ENCODE measurements at regions not wholly inside any gene's neighbourhood (a gene's known extent, or its start where the extent isn't known, plus 50 kb on each side); places are given as distances from the start of the nearest gene placed in this dataset.

GRCh38 chr4:57490520-57491255 lies 380.5 kb upstream of the IGFBP7 start:
- no peak for DNase-seq (ENCODE audit: low read depth)

- no peak for DNase-seq (ENCODE audit: low read depth)
Observed at GRCh38 chr4:57488366-57489162, 378.4 kb upstream of the IGFBP7 start.

GRCh38 chr4:57475424-57475823 lies 365.2 kb upstream of the IGFBP7 start:
- no peak for DNase-seq (ENCODE audit: low read depth)

- no peak for DNase-seq (ENCODE audit: low read depth)
Observed at GRCh38 chr4:57465321-57466056, 355.3 kb upstream of the IGFBP7 start.

GRCh38 chr4:57462843-57463242 lies 352.7 kb upstream of the IGFBP7 start:
- DNase-seq (ENCODE audit: low read depth): no peak

- DNase-seq (ENCODE audit: low read depth): no peak
Observed at GRCh38 chr4:57460967-57461366, 350.8 kb upstream of the IGFBP7 start.

- no peak for DNase-seq (ENCODE audit: low read depth)
Observed at GRCh38 chr4:57448901-57449300, 338.7 kb upstream of the IGFBP7 start.

- no peak for DNase-seq (ENCODE audit: low read depth)
Observed at GRCh38 chr4:57448452-57448851, 338.3 kb upstream of the IGFBP7 start.

GRCh38 chr4:57446266-57446665 lies 336.1 kb upstream of the IGFBP7 start:
- no peak for DNase-seq (ENCODE audit: low read depth)

- no peak for DNase-seq (ENCODE audit: low read depth)
Observed at GRCh38 chr4:57445686-57446085, 335.5 kb upstream of the IGFBP7 start.

GRCh38 chr4:57444671-57445070 lies 334.5 kb upstream of the IGFBP7 start:
- no peak for DNase-seq (ENCODE audit: low read depth)

GRCh38 chr4:57443787-57444186 lies 333.6 kb upstream of the IGFBP7 start:
- DNase-seq (ENCODE audit: low read depth): no peak

GRCh38 chr4:57443308-57443707 lies 333.1 kb upstream of the IGFBP7 start:
- DNase-seq (ENCODE audit: low read depth): no peak

GRCh38 chr4:57442831-57443291 lies 332.7 kb upstream of the IGFBP7 start:
- DNase-seq (ENCODE audit: low read depth): no peak

GRCh38 chr4:57442241-57442640 lies 332.1 kb upstream of the IGFBP7 start:
- no peak for DNase-seq (ENCODE audit: low read depth)

- no peak for DNase-seq (ENCODE audit: low read depth)
Observed at GRCh38 chr4:57437649-57438048, 327.5 kb upstream of the IGFBP7 start.

- DNase-seq (ENCODE audit: low read depth): no peak
Observed at GRCh38 chr4:57435300-57435699, 325.1 kb upstream of the IGFBP7 start.

- no peak for DNase-seq (ENCODE audit: low read depth)
Observed at GRCh38 chr4:57430726-57431125, 320.5 kb upstream of the IGFBP7 start.

GRCh38 chr4:57426779-57427395 lies 316.7 kb upstream of the IGFBP7 start:
- DNase-seq (ENCODE audit: low read depth): no peak

- no peak for DNase-seq (ENCODE audit: low read depth)
Observed at GRCh38 chr4:57425610-57426009, 315.4 kb upstream of the IGFBP7 start.

GRCh38 chr4:57424232-57424897 lies 314.2 kb upstream of the IGFBP7 start:
- DNase-seq (ENCODE audit: low read depth): no peak

GRCh38 chr4:57418133-57418532 lies 307.9 kb upstream of the IGFBP7 start:
- no peak for DNase-seq (ENCODE audit: low read depth)

All from stimulated activated CD4-positive, alpha-beta T cell treated with anti-CD3 and anti-CD28 coated beads, Interleukin-2, amount 100 ng/mL, for 4 hours (primary cell).